VCaP (cell line): ENCODE measurements at regions not wholly inside any gene's neighbourhood (a gene's known extent, or its start where the extent isn't known, plus 50 kb on each side); places are given as distances from the start of the nearest gene placed in this dataset.
"Not testable (repeated sequence)": the region's sequence is repeated elsewhere in the genome, so short reads cannot be mapped to it uniquely, and the experiment has no call there.

Experiments
- H3K27ac ChIP-seq: fragments of 450-650 bp; 2 replicates; pipeline ENCODE4 v1.5.1; 2017
- CTCF ChIP-seq: fragments of 450-650 bp; conservative IDR thresholded peaks from 2 replicates; pipeline ENCODE4 v1.5.1; 2017; ENCODE audit warnings: mild to moderate bottlenecking, moderate library complexity

- TF ChIP-seq CTCF = no peak
- no peak overlapping the region for H3K27ac ChIP-seq
Measured at GRCh38 chr2:150802635-150803034, 315.2 kb upstream of the RND3 start.

- not testable (repeated sequence) for H3K27ac ChIP-seq
Measured at GRCh38 chr2:150796236-150796635, 308.8 kb upstream of the RND3 start.

GRCh38 chr2:150792780-150793300 lies 305.4 kb upstream of the RND3 start:
- no peak for TF ChIP-seq CTCF
- no peak overlapping the region for H3K27ac ChIP-seq

GRCh38 chr2:150791567-150791966 lies 304.1 kb upstream of the RND3 start:
- TF ChIP-seq CTCF = no peak

DNA sequence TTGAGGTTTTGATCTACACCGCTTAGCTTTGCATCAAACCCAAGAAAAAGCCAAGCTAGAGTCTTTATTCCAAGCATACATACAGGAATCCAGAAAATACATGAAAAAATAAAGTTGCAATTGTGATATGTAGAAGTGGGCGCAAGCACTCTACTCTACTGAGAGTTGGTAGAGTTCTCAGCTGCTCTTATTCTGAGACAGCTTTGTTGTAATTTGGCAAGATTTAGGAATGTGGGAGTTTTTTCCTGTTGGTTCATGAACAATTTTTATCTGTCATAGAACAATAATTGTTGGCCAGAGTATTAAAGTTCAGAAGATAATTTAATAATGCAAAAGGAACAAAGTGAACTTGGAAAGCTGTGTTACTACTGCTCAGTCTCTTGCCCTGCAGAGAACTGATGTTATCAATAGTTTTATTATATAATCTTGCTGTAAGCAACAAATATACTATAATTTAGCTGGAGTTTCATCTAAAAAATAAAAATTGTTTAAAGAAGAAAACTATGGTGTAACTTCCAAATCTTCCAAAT lies 302.0 kb upstream of the RND3 start:
- TF ChIP-seq CTCF = no peak

More at GRCh38 chr2:150791567-150791966, 304.1 kb upstream of the RND3 start:
- H3K27ac ChIP-seq = no peak overlapping the region

DNA sequence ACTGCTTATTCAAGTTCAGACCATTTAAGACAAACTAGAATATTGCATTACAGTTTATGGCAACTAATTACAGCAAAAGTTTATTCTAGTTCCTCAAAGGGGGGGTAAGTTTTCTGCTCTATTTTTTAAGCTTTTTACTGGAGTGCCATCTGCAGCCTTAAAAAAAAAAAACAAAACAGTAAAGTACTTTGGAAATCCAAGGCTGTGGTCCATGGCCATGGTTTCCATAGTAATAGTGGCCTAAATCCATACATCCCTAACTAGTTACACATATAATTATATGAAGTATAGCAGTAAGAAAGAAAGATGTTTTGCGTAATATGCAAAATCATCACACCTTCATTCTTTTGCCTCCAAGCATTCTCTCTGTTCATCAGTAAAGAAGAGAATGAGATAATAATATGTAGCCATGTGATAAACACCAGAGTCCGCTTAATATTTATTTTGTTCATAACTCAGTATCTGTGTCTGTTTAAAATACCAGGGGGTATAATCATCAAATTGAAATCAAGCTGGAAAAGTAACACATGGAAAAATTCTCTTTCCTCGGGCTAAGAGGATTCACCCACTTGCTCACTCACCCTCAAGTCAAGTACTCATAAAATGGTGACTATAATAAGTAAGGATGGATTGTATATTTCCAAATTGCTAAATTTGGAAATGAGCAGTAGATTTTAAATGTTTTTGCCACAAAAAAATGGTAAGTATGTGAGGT lies 301.1 kb upstream of the RND3 start:
- TF ChIP-seq CTCF = no peak
- no peak overlapping the region for H3K27ac ChIP-seq

More for the DNA sequence above, 302.0 kb upstream of the RND3 start:
- no peak overlapping the region for H3K27ac ChIP-seq

GRCh38 chr2:150787353-150788093 lies 300.1 kb upstream of the RND3 start:
- no peak overlapping the region for H3K27ac ChIP-seq
- TF ChIP-seq CTCF = no peak
